Prostate gland (tissue), 2 donors: ENCODE measurements at regions not wholly inside any gene's neighbourhood (a gene's known extent, or its start where the extent isn't known, plus 50 kb on each side); places are given as distances from the start of the nearest gene placed in this dataset.

ENCODE experiments used
- DNase-seq: peaks from one replicate; pipeline ENCODE4 v3.0.0-alpha.2; 2019; ENCODE audit warnings: low spot score
- H3K27ac ChIP-seq, 2 donors: fragments of 200-600 bp; sonication (generic); 2 replicates each; pipeline ENCODE4 v1.5.1; 2017 to 2019
- H3K27me3 ChIP-seq: fragments of 200-600 bp; sonication (generic); replicated peaks from 2 replicates; pipeline ENCODE4 v1.5.1; 2019; ENCODE audit not compliant: insufficient read depth
- H3K36me3 ChIP-seq, 2 donors: fragments of 200-600 bp; sonication (generic); 1 replicate in 1 of 2; 2 replicates in 1 of 2; pipeline versions ENCODE4 v1.5.1 to v1.8.1; 2017 to 2019
- H3K4me1 ChIP-seq: fragments of 200-600 bp; sonication (generic); replicated peaks from 2 replicates; pipeline ENCODE4 v1.5.1; 2019
- H3K4me3 ChIP-seq, 2 donors: fragments of 200-600 bp; sonication (generic); 2 replicates each; pipeline ENCODE4 v1.5.1; 2017 to 2019
- H3K9me3 ChIP-seq: fragments of 200-600 bp; sonication (generic); 2 replicates; pipeline ENCODE4 v1.5.1; 2017
- CTCF ChIP-seq, 4 experiments: fragments of 200-600 bp in 2 of 4; fragments of 450-650 bp in 2 of 4; sonication (generic) in 2 of 4; IDR thresholded peaks; 1 replicate in 3 of 4; 2 replicates in 1 of 4; pipeline ENCODE4 v1.5.1; 2016 to 2019; ENCODE audit warnings: antibody characterized with exemption in 4 of 4, mild to moderate bottlenecking in 2 of 4, moderate library complexity in 2 of 4
- POLR2A ChIP-seq: fragments of 450-650 bp; IDR thresholded peaks from one replicate; pipeline ENCODE4 v1.6.1; 2016; ENCODE audit warnings: antibody characterized with exemption, mild to moderate bottlenecking
- POLR2AphosphoS5 ChIP-seq: sonication (generic); formaldehyde crosslinking; IDR thresholded peaks from one replicate; pipeline ENCODE4 v1.6.1; 2017; ENCODE audit warnings: antibody characterized with exemption
- WGBS: methylation state at CpG from one replicate; pipeline ENCODE4 v1.1.5; 2018; 5-methylcytosine and 5-hydroxymethylcytosine counted together
- intact Hi-C: fragments of 100-400 bp; cut with DNase I; formaldehyde crosslinking; loops from one replicate; pipeline ENCODE4 v1.14.2; 2022

- Histone ChIP-seq H3K9me3 (no peaks in the 10 kb centered on the region), H3K36me3 (no peaks in the 10 kb centered on the region), H3K27ac (no peak overlapping the region), H3K4me3 (no peak overlapping the region), H3K4me1 (no peaks in the 10 kb centered on the region), H3K27me3 (no peaks in the 10 kb centered on the region)
- DNase-seq, result no peak
- intact Hi-C loops, result no loop called here
- WGBS, result 95% methylated on average over 8 of the region's 8 CpGs
- TF ChIP-seq POLR2A, result no peak
- TF ChIP-seq POLR2AphosphoS5, result no peak
- TF ChIP-seq CTCF (IDR thresholded peaks at IDR 0.05), result no peak
Observed at GRCh38 chr12:58301038-58301729, 359.8 kb downstream of the ATP23 start.

GRCh38 chr12:58301730-58302122 is 360.4 kb downstream of the ATP23 start:
- no peaks in the 10 kb centered on the region for H3K27me3 ChIP-seq
- H3K27ac ChIP-seq, result no peak overlapping the region
- 81% methylated on average over 4 of the region's 4 CpGs for WGBS
- H3K4me3 ChIP-seq, result no peak overlapping the region
- no peak for DNase-seq
- TF ChIP-seq POLR2AphosphoS5, result no peak
- TF ChIP-seq POLR2A, result no peak
- TF ChIP-seq CTCF (IDR thresholded peaks at IDR 0.05), result no peak
- H3K9me3 ChIP-seq, result no peaks in the 10 kb centered on the region
- intact Hi-C loops, result no loop called here
- no peaks in the 10 kb centered on the region for H3K36me3 ChIP-seq
- H3K4me1 ChIP-seq, result no peaks in the 10 kb centered on the region

- TF ChIP-seq POLR2AphosphoS5 (peak; percentile 45), POLR2A (no peak)
- 31% methylated on average over 1 of the region's 1 CpG for WGBS
- Histone ChIP-seq H3K4me3 (no peak overlapping the region), H3K36me3 (no peaks in the 10 kb centered on the region), H3K27me3 (no peaks in the 10 kb centered on the region), H3K27ac (no peak overlapping the region), H3K9me3 (no peaks in the 10 kb centered on the region), H3K4me1 (no peaks in the 10 kb centered on the region)
- peak; percentile 11 for DNase-seq
- intact Hi-C loops, result no loop called here
Observed at GRCh38 chr12:58302487-58303011, 361.2 kb downstream of the ATP23 start.

GRCh38 chr12:58306266-58307000 is 365.1 kb downstream of the ATP23 start:
- no peak overlapping the region for H3K4me3 ChIP-seq
- WGBS, result 28% methylated on average over 1 of the region's 1 CpG
- intact Hi-C loops, result no loop called here
- H3K27ac ChIP-seq, result no peak overlapping the region
- H3K9me3 ChIP-seq, result no peaks in the 10 kb centered on the region
- no peaks in the 10 kb centered on the region for H3K4me1 ChIP-seq
- DNase-seq, result no peak
- TF ChIP-seq CTCF (IDR thresholded peaks at IDR 0.05), result no peak
- no peak for TF ChIP-seq POLR2AphosphoS5
- TF ChIP-seq POLR2A, result no peak
- H3K27me3 ChIP-seq, result no peaks in the 10 kb centered on the region
- H3K36me3 ChIP-seq, result no peaks in the 10 kb centered on the region

- Histone ChIP-seq H3K4me1 (no peaks in the 10 kb centered on the region), H3K27ac (no peak overlapping the region), H3K4me3 (no peak overlapping the region), H3K9me3 (no peaks in the 10 kb centered on the region), H3K27me3 (no peaks in the 10 kb centered on the region), H3K36me3 (no peaks in the 10 kb centered on the region)
- intact Hi-C loops, result no loop called here
- WGBS, result 82% methylated on average over 4 of the region's 4 CpGs
- DNase-seq, result no peak
- TF ChIP-seq POLR2A, result no peak
Observed at GRCh38 chr12:58309806-58310205, 368.4 kb downstream of the ATP23 start.
